SU-DHL-6 (cell line): ENCODE measurements at regions not wholly inside any gene's neighbourhood (a gene's known extent, or its start where the extent isn't known, plus 50 kb on each side); places are given as distances from the start of the nearest gene placed in this dataset.
"Not testable (repeated sequence)": the region's sequence is repeated elsewhere in the genome, so short reads cannot be mapped to it uniquely, and the experiment has no call there.

Source experiments
- EZH2phosphoT487 ChIP-seq: fragments of 200-600 bp; sonication (generic), shearing (Covaris generic); conservative IDR thresholded peaks from 2 replicates; pipeline ENCODE4 v1.6.1; 2018; ENCODE audit warnings: mild to moderate bottlenecking, antibody characterized with exemption, low read length, moderate library complexity, mixed read lengths
- TF ChIP-seq, protein P1 (sequence below): fragments of 200-600 bp; sonication (generic); IDR thresholded peaks from one replicate; pipeline ENCODE4 v1.5.1; 2017; ENCODE audit warnings: antibody characterized with exemption, mild to moderate bottlenecking, low read length, moderate library complexity; ENCODE audit not compliant: insufficient read depth, poor library complexity, severe bottlenecking

DNA sequence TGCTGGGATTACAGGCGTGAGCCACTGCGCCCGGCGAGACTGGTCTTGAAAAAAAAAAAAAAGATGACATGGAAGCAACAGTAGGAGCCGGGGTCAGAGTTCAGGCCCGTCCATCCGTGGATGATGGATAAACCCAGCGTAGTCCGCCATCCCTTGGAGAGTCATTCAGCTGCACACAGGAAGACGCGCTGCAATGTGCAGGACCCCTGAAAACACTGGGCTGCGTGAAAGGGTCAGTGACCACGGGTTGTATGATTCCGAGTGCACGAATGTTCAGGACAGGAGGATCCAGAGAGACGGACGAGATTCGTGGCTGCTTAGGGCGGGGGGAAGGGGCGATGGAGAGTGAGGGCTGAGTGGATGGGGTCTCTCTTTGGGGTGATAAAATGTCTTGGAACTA is 76.5 kb upstream of the METTL9 start:
- TF ChIP-seq, protein P1, sequence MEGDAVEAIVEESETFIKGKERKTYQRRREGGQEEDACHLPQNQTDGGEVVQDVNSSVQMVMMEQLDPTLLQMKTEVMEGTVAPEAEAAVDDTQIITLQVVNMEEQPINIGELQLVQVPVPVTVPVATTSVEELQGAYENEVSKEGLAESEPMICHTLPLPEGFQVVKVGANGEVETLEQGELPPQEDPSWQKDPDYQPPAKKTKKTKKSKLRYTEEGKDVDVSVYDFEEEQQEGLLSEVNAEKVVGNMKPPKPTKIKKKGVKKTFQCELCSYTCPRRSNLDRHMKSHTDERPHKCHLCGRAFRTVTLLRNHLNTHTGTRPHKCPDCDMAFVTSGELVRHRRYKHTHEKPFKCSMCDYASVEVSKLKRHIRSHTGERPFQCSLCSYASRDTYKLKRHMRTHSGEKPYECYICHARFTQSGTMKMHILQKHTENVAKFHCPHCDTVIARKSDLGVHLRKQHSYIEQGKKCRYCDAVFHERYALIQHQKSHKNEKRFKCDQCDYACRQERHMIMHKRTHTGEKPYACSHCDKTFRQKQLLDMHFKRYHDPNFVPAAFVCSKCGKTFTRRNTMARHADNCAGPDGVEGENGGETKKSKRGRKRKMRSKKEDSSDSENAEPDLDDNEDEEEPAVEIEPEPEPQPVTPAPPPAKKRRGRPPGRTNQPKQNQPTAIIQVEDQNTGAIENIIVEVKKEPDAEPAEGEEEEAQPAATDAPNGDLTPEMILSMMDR = not testable (repeated sequence)
- not testable (repeated sequence) for TF ChIP-seq EZH2phosphoT487
